Cardiac fibroblast (primary cell): ENCODE measurements at regions not wholly inside any gene's neighbourhood (a gene's known extent, or its start where the extent isn't known, plus 50 kb on each side); places are given as distances from the start of the nearest gene placed in this dataset.

ENCODE experiments used
- DNase-seq, 2 donors: peaks; one replicate each; pipeline versions ENCODE4 v3.0.0 to v3.0.0-alpha.2; 2010; ENCODE audit warnings: low read depth in 2 of 2
- H3K4me3 ChIP-seq, 2 donors: replicated peaks in 1 of 2; 1 replicate in 1 of 2; 2 replicates in 1 of 2; pipeline ENCODE4 v1.5.1; 2011; ENCODE audit warnings: low read depth in 2 of 2, low read length in 2 of 2, mild to moderate bottlenecking in 2 of 2, moderate library complexity in 1 of 2
- CTCF ChIP-seq: IDR thresholded peaks from one replicate; pipeline ENCODE4 v1.5.1; 2011; ENCODE audit warnings: low read depth, mild to moderate bottlenecking, low read length, inconsistent platforms

- H3K4me3 ChIP-seq: no peak overlapping the region
- DNase-seq: no peak
- no peak for TF ChIP-seq CTCF
Observed at GRCh38 chr13:29975283-29975682, 124.9 kb upstream of the UBL3 start.

- TF ChIP-seq CTCF: no peak
- DNase-seq: peak; percentile 81 to 85
- no peak overlapping the region for H3K4me3 ChIP-seq
Observed at GRCh38 chr13:29969286-29969685, 118.9 kb upstream of the UBL3 start.

GRCh38 chr13:29964181-29964845 lies 113.9 kb upstream of the UBL3 start:
- no peak overlapping the region for H3K4me3 ChIP-seq
- TF ChIP-seq CTCF: no peak
- no peak for DNase-seq

GRCh38 chr13:29963089-29963488 lies 112.7 kb upstream of the UBL3 start:
- TF ChIP-seq CTCF: no peak
- H3K4me3 ChIP-seq: no peak overlapping the region
- DNase-seq: no peak

- DNase-seq: no peak
- no peak overlapping the region for H3K4me3 ChIP-seq
- TF ChIP-seq CTCF: no peak
Observed at GRCh38 chr13:29961036-29961670, 110.7 kb upstream of the UBL3 start.

- TF ChIP-seq CTCF: no peak
- H3K4me3 ChIP-seq: no peak overlapping the region
- DNase-seq: no peak
Observed at GRCh38 chr13:29959603-29960002, 109.2 kb upstream of the UBL3 start.
